ENCODE measurements at regions not wholly inside any gene's neighbourhood (a gene's known extent, or its start where the extent isn't known, plus 50 kb on each side); places are given as distances from the start of the nearest gene placed in this dataset.
"Not testable (repeated sequence)": the region's sequence is repeated elsewhere in the genome, so short reads cannot be mapped to it uniquely, and the experiment has no call there.

GRCh38 chr2:187775651-187776050 is 221.4 kb upstream of the TFPI start:
- no peak for TF ChIP-seq EZH2phosphoT487 (IDR thresholded peaks at IDR 0.05; ENCODE audit: borderline replicate concordance, low read length)
- TF ChIP-seq EZH2 (IDR thresholded peaks at IDR 0.05; ENCODE audit: low read length, unreplicated experiment): no peak
- TF ChIP-seq CTCF (conservative IDR thresholded peaks at IDR 0.05; ENCODE audit: low read depth, low read length): no peak
- no peak overlapping the region for H3K4me2 ChIP-seq (ENCODE audit: low read length)
- no peaks in the 10 kb centered on the region for H3K36me3 ChIP-seq (ENCODE audit: low read depth, low read length)
- no peak overlapping the region for H3K9ac ChIP-seq (ENCODE audit: low read length)
- peaks cover 8% of the 10 kb centered on the region for H3K4me1 ChIP-seq (ENCODE audit: insufficient read depth, low read length)
- H4K20me1 ChIP-seq (ENCODE audit: low read length): no peaks in the 10 kb centered on the region
- intact Hi-C loops (cut with micrococcal nuclease): no loop called here
- no peaks in the 10 kb centered on the region for H3K27me3 ChIP-seq (ENCODE audit: low read length)
- no TSS peak for BruUV-seq (replicated peaks)
- no peak for DNase-seq
- H3K27ac ChIP-seq (ENCODE audit: low read length): no peak overlapping the region
- no peak for ATAC-seq
- H3K79me2 ChIP-seq (ENCODE audit: low read length): no peaks in the 10 kb centered on the region
- H3K9me3 ChIP-seq (ENCODE audit: low read length): no peaks in the 10 kb centered on the region
- no peak overlapping the region for H3K4me3 ChIP-seq (ENCODE audit: low read length)
- POLR2A ChIA-PET (ENCODE audit: unreplicated experiment): no interaction called here
- H2AFZ ChIP-seq (ENCODE audit: low read length): no peak overlapping the region
- H3K9me2 ChIP-seq (replicated peaks; ENCODE audit: low read length): no peaks in the 10 kb centered on the region
- no peaks in the 10 kb centered on the region for H3F3A ChIP-seq (ENCODE audit: low read length, unreplicated experiment)
- CTCF ChIA-PET: no interaction called here

- no peaks in the 10 kb centered on the region for H3K9me3 ChIP-seq (ENCODE audit: low read length)
- H3K4me2 ChIP-seq (ENCODE audit: low read length): no peak overlapping the region
- ChIA-PET CTCF (no interaction called here), POLR2A (ENCODE audit: unreplicated experiment) (no interaction called here)
- H3F3A ChIP-seq (ENCODE audit: low read length, unreplicated experiment): no peaks in the 10 kb centered on the region
- intact Hi-C loops (cut with micrococcal nuclease): no loop called here
- H3K9ac ChIP-seq (ENCODE audit: low read length): no peak overlapping the region
- BruUV-seq (replicated peaks): no TSS peak
- no peak overlapping the region for H3K27ac ChIP-seq (ENCODE audit: low read length)
- no peak overlapping the region for H3K4me3 ChIP-seq (ENCODE audit: low read length)
- no peaks in the 10 kb centered on the region for H4K20me1 ChIP-seq (ENCODE audit: low read length)
- H3K9me2 ChIP-seq (replicated peaks; ENCODE audit: low read length): no peaks in the 10 kb centered on the region
- no peaks in the 10 kb centered on the region for H3K36me3 ChIP-seq (ENCODE audit: low read depth, low read length)
- H3K4me1 ChIP-seq (ENCODE audit: insufficient read depth, low read length): no peaks in the 10 kb centered on the region
- ATAC-seq: no peak
- H2AFZ ChIP-seq (ENCODE audit: low read length): no peak overlapping the region
- DNase-seq: no peak
- no peak for TF ChIP-seq EZH2phosphoT487 (IDR thresholded peaks at IDR 0.05; ENCODE audit: borderline replicate concordance, low read length)
- no peak for TF ChIP-seq CTCF (conservative IDR thresholded peaks at IDR 0.05; ENCODE audit: low read depth, low read length)
- no peak for TF ChIP-seq EZH2 (IDR thresholded peaks at IDR 0.05; ENCODE audit: low read length, unreplicated experiment)
- H3K27me3 ChIP-seq (ENCODE audit: low read length): no peaks in the 10 kb centered on the region
- H3K79me2 ChIP-seq (ENCODE audit: low read length): no peaks in the 10 kb centered on the region
These were observed 228.1 kb upstream of the TFPI start for GRCh38 chr2:187782301-187782700.

- Histone ChIP-seq H3K4me2 (ENCODE audit: low read length) (no peak overlapping the region), H3K9me2 (replicated peaks; ENCODE audit: low read length) (no peaks in the 10 kb centered on the region), H3K4me1 (ENCODE audit: insufficient read depth, low read length) (no peaks in the 10 kb centered on the region), H3K79me2 (ENCODE audit: low read length) (no peaks in the 10 kb centered on the region), H4K20me1 (ENCODE audit: low read length) (no peaks in the 10 kb centered on the region), H3K36me3 (ENCODE audit: low read depth, low read length) (no peaks in the 10 kb centered on the region), H3K9me3 (ENCODE audit: low read length) (no peaks in the 10 kb centered on the region), H3K27me3 (ENCODE audit: low read length) (no peaks in the 10 kb centered on the region), H3K4me3 (ENCODE audit: low read length) (no peak overlapping the region), H3F3A (ENCODE audit: low read length, unreplicated experiment) (no peaks in the 10 kb centered on the region), H3K9ac (ENCODE audit: low read length) (no peak overlapping the region), H3K27ac (ENCODE audit: low read length) (no peak overlapping the region), H2AFZ (ENCODE audit: low read length) (no peak overlapping the region; the same call in 1 of the 2 replicates)
- peak; percentile 67 for ATAC-seq
- ChIA-PET POLR2A (ENCODE audit: unreplicated experiment) (no interaction called here), CTCF (interaction anchor here (0.7 kb wide), 1 partner anchor 188 kb away, joined by 3 read pairs; no protein-coding TSS in a partner anchor)
- peak; percentile 13 for DNase-seq
- BruUV-seq (replicated peaks): no TSS peak
- TF ChIP-seq EZH2phosphoT487 (IDR thresholded peaks at IDR 0.05; ENCODE audit: borderline replicate concordance, low read length): no peak
- peak; percentile 33; the same call in 1 of the 2 replicates for TF ChIP-seq CTCF (conservative IDR thresholded peaks at IDR 0.05; ENCODE audit: low read depth, low read length)
- intact Hi-C loops (cut with micrococcal nuclease): loop anchor here (1.0 kb wide), 1 partner anchor 202 kb away; no protein-coding TSS in a partner anchor
These were observed 229.2 kb upstream of the TFPI start for GRCh38 chr2:187783446-187783845.

GRCh38 chr2:187784138-187784537 is 229.9 kb upstream of the TFPI start:
- H3K79me2 ChIP-seq (ENCODE audit: low read length); H3K36me3 ChIP-seq (ENCODE audit: low read depth, low read length); H3K4me2 ChIP-seq (ENCODE audit: low read length); H3F3A ChIP-seq (ENCODE audit: low read length, unreplicated experiment); H3K9ac ChIP-seq (ENCODE audit: low read length); H3K4me3 ChIP-seq (ENCODE audit: low read length); POLR2A ChIA-PET (ENCODE audit: unreplicated experiment); H3K9me3 ChIP-seq (ENCODE audit: low read length); BruUV-seq (replicated peaks); H3K27me3 ChIP-seq (ENCODE audit: low read length); H4K20me1 ChIP-seq (ENCODE audit: low read length); H3K9me2 ChIP-seq (replicated peaks; ENCODE audit: low read length); DNase-seq; H3K27ac ChIP-seq (ENCODE audit: low read length); ATAC-seq; CTCF ChIA-PET; H2AFZ ChIP-seq (ENCODE audit: low read length); H3K4me1 ChIP-seq (ENCODE audit: insufficient read depth, low read length); intact Hi-C loops (cut with micrococcal nuclease): not testable (repeated sequence)

Measured in PC-3 (cell line).